Sigmoid colon (tissue), 6 donors: ENCODE measurements at regions not wholly inside any gene's neighbourhood (a gene's known extent, or its start where the extent isn't known, plus 50 kb on each side); places are given as distances from the start of the nearest gene placed in this dataset.

Source experiments
- DNase-seq: peaks from one replicate; pipeline ENCODE4 v3.0.0-alpha.2; 2019
- H3K27ac ChIP-seq, 4 donors: fragments of 200-600 bp; sonication (generic); one replicate each; pipeline ENCODE4 v1.5.1; 2016 to 2019; ENCODE audit warnings: mild to moderate bottlenecking in 1 of 4
- H3K27me3 ChIP-seq, 3 donors: fragments of 200-600 bp; sonication (generic); one replicate each; pipeline ENCODE4 v1.5.1; 2019; ENCODE audit warnings: mild to moderate bottlenecking in 1 of 3
- H3K36me3 ChIP-seq, 4 donors: fragments of 200-600 bp; sonication (generic); one replicate each; pipeline ENCODE4 v1.5.1; 2016 to 2019
- H3K4me1 ChIP-seq, 4 donors: fragments of 200-600 bp; sonication (generic); one replicate each; pipeline ENCODE4 v1.5.1; 2017 to 2019
- H3K4me3 ChIP-seq, 4 donors: fragments of 200-600 bp; sonication (generic); one replicate each; pipeline ENCODE4 v1.5.1; 2017 to 2019; ENCODE audit warnings: mild to moderate bottlenecking in 2 of 4, moderate library complexity in 1 of 4
- H3K9me3 ChIP-seq, 4 donors: fragments of 200-600 bp in 3 of 4; sonication (generic) in 3 of 4; one replicate each; pipeline versions ENCODE4 v1.5.1 to v1.6.1; 2013 to 2019
- EP300 ChIP-seq, 4 donors: sonication (generic); formaldehyde crosslinking; IDR thresholded peaks; one replicate each; pipeline ENCODE4 v1.6.1; 2017; ENCODE audit warnings: antibody characterized with exemption in 4 of 4
- POLR2A ChIP-seq, 2 donors: fragments of 450-650 bp; IDR thresholded peaks; one replicate each; pipeline ENCODE4 v1.6.1; 2016; ENCODE audit warnings: antibody characterized with exemption in 2 of 2, mild to moderate bottlenecking in 2 of 2, moderate library complexity in 2 of 2
- POLR2AphosphoS5 ChIP-seq, 4 donors: sonication (generic); formaldehyde crosslinking; IDR thresholded peaks; one replicate each; pipeline ENCODE4 v1.6.1; 2017; ENCODE audit warnings: antibody characterized with exemption in 4 of 4
- WGBS, 2 donors: extraction: QIAGEN DNeasy Blood & Tissue Kit; methylation state at CpG; one replicate each; pipeline ENCODE4 v1.1.7; 2013; 5-methylcytosine and 5-hydroxymethylcytosine counted together
- intact Hi-C: fragments of 100-400 bp; cut with DNase I; formaldehyde crosslinking; loops from one replicate; pipeline ENCODE4 v1.15.1; 2023
- TF ChIP-seq, protein P1 (sequence below), 4 experiments: fragments of 450-650 bp in 3 of 4; fragments of 200-600 bp in 1 of 4; IDR thresholded peaks; one replicate each; pipeline ENCODE4 v1.5.1; 2016 to 2019; ENCODE audit warnings: antibody characterized with exemption in 4 of 4, mild to moderate bottlenecking in 3 of 4, moderate library complexity in 2 of 4
- donor health status: healthy with polysubstance abuse.
- donor health status: healthy.

DNA sequence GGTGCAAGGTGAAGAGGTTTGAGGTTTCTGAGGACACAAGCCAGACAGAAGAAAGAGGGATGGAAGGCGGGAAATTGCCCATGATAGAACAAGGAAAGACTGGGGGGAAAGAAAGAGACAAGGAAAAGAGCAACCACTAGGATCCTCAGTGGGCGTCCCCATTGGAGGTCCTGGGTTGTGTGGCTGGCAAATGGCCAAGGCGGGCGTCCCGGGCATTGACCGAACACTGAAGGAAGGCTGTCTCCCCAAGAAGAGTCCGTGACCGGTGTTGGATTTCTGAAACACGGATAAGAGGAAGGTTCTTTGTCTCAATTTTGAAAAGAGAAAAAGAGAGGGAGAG, 746.6 kb upstream of the ADGRB3 start:
- Histone ChIP-seq H3K36me3 (no peaks in the 10 kb centered on the region), H3K27me3 (no peaks in the 10 kb centered on the region), H3K27ac (no peak overlapping the region), H3K4me1 (no peaks in the 10 kb centered on the region), H3K9me3 (peaks cover 0 to 14% (median 0%) of the 10 kb centered on the region in 4 donors), H3K4me3 (no peak overlapping the region)
- TF ChIP-seq POLR2A (IDR thresholded peaks at IDR 0.05) (no peak), POLR2AphosphoS5 (IDR thresholded peaks at IDR 0.05) (no peak), EP300 (IDR thresholded peaks at IDR 0.05) (no peak)
- TF ChIP-seq, protein P1, sequence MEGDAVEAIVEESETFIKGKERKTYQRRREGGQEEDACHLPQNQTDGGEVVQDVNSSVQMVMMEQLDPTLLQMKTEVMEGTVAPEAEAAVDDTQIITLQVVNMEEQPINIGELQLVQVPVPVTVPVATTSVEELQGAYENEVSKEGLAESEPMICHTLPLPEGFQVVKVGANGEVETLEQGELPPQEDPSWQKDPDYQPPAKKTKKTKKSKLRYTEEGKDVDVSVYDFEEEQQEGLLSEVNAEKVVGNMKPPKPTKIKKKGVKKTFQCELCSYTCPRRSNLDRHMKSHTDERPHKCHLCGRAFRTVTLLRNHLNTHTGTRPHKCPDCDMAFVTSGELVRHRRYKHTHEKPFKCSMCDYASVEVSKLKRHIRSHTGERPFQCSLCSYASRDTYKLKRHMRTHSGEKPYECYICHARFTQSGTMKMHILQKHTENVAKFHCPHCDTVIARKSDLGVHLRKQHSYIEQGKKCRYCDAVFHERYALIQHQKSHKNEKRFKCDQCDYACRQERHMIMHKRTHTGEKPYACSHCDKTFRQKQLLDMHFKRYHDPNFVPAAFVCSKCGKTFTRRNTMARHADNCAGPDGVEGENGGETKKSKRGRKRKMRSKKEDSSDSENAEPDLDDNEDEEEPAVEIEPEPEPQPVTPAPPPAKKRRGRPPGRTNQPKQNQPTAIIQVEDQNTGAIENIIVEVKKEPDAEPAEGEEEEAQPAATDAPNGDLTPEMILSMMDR (IDR thresholded peaks at IDR 0.05), result no peak
- DNase-seq, result no peak
- WGBS, 2 donors, result 90 to 94% methylated on average over 9 of the region's 9 CpGs
- intact Hi-C loops, result no loop called here

DNA sequence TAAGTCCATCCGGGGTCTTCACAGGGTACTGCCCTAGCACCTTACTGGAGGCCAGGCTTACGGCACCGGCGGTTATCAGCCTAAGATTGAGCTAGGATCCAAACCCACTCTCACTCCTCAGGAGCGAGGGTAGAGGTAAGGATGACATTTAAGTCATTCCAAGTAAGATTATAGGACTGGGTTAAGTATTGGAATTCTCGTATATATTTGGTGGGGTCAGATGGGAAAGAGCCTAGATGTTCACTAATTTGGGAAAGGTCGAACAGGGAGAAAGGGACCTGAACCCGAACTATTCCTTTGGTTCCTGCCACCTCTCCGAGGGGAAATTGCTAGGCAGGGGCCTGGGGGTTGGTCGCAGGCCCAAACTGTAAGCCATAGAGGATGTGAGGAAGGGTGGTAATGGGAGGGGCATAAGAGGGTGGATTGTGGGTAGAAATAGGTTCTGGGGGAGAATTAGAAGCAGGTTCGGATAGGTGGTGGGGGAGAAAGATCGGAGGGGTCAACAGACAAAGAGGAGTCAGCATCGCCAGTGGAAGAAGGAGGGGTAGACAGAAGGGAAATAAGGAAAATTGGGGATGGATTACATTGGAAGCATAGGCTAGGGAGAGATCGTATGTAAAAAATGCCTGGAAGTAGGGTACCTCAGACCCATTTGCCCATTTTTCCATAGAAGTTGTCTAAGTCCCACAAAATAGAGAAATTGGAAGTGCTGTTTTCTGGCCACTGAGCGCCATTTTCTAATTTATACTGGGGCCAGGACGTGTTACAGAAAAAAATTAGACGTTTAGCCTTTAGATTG, 747.1 kb upstream of the ADGRB3 start:
- peaks cover 0 to 14% (median 0%) of the 10 kb centered on the region in 4 donors for H3K9me3 ChIP-seq
- DNase-seq, result no peak
- TF ChIP-seq EP300 (IDR thresholded peaks at IDR 0.05) (no peak), POLR2AphosphoS5 (IDR thresholded peaks at IDR 0.05) (no peak), POLR2A (IDR thresholded peaks at IDR 0.05) (no peak)
- TF ChIP-seq, protein P1 (IDR thresholded peaks at IDR 0.05), result no peak
- H3K36me3 ChIP-seq, result no peaks in the 10 kb centered on the region
- 87 to 92% methylated on average over 17 of the region's 17 CpGs for WGBS, 2 donors
- H3K4me3 ChIP-seq, result no peak overlapping the region
- intact Hi-C loops, result no loop called here
- no peaks in the 10 kb centered on the region for H3K27me3 ChIP-seq
- H3K27ac ChIP-seq, result no peak overlapping the region
- no peaks in the 10 kb centered on the region for H3K4me1 ChIP-seq

DNA sequence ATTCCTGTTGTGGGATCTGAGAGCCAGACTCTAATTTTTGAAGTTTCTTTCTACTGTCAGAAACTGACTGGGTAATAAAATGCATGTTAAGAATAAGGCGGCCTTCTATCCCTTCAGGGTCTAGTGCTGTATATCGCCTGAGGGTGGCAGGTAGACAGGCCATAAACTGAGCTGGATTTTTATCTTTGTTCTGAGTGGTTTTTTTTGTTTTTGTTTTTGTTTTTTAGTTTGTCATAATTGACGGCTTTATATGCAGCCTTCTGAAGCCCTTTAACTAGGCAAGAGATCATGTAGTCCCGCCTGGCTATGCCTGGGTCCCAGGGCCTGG, 747.7 kb upstream of the ADGRB3 start:
- intact Hi-C loops, result no loop called here
- no peaks in the 10 kb centered on the region for H3K27me3 ChIP-seq
- TF ChIP-seq, protein P1 (IDR thresholded peaks at IDR 0.05), result no peak
- TF ChIP-seq POLR2AphosphoS5 (IDR thresholded peaks at IDR 0.05), result no peak
- TF ChIP-seq POLR2A (IDR thresholded peaks at IDR 0.05), result no peak
- no peak for TF ChIP-seq EP300 (IDR thresholded peaks at IDR 0.05)
- no peaks in the 10 kb centered on the region for H3K4me1 ChIP-seq
- H3K36me3 ChIP-seq, result no peaks in the 10 kb centered on the region
- peaks cover 0 to 14% (median 0%) of the 10 kb centered on the region in 4 donors for H3K9me3 ChIP-seq
- no peak overlapping the region for H3K4me3 ChIP-seq
- WGBS, 2 donors, result 95 to 96% methylated on average over 4 of the region's 4 CpGs
- H3K27ac ChIP-seq, result no peak overlapping the region
- DNase-seq, result no peak

DNA sequence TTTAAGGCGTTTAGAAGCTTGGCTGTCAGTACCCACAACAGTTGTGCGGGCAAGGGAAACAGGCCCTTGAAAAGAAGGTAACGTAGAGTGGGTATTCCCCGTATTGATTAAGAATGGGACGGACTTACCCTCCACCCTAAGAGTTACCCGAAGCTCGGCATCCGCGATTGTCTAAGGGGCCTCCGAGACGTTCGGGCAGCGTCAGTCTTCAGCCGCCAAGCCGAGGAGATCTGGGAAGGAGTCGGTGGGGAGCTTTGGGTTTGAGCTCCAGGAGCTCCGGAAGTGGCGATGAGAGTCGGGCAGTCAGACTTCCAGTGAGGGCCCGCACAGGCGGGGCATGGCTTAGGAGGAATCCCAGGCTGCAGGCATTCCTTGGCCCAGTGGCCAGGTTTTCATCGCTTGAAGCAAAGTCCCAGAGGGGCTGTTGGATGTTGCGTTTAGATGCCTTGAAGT, 748.2 kb upstream of the ADGRB3 start:
- Histone ChIP-seq H3K27me3 (no peaks in the 10 kb centered on the region), H3K27ac (no peak overlapping the region), H3K4me3 (no peak overlapping the region), H3K36me3 (no peaks in the 10 kb centered on the region), H3K4me1 (no peaks in the 10 kb centered on the region), H3K9me3 (peaks cover 0 to 14% (median 0%) of the 10 kb centered on the region in 4 donors)
- no peak for DNase-seq
- TF ChIP-seq POLR2A (IDR thresholded peaks at IDR 0.05) (no peak), POLR2AphosphoS5 (IDR thresholded peaks at IDR 0.05) (no peak), EP300 (IDR thresholded peaks at IDR 0.05) (no peak)
- TF ChIP-seq, protein P1 (IDR thresholded peaks at IDR 0.05), result no peak
- 94 to 96% methylated on average over 23 of the region's 23 CpGs for WGBS, 2 donors
- intact Hi-C loops, result no loop called here
